ENCODE measurements at regions not wholly inside any gene's neighbourhood (a gene's known extent, or its start where the extent isn't known, plus 50 kb on each side); places are given as distances from the start of the nearest gene placed in this dataset.

GRCh38 chr2:173851141-173851641 lies 114.0 kb downstream of the SP3 start:
- H3K4me1 ChIP-seq (ENCODE audit: insufficient read depth, low read length), result no peaks in the 10 kb centered on the region
- H4K20me1 ChIP-seq (ENCODE audit: insufficient read depth, low read length), result no peaks in the 10 kb centered on the region
- H3K4me3 ChIP-seq (ENCODE audit: low read depth in 1 of 2, low read length in 2 of 2), result no peak overlapping the region
- ATAC-seq (ENCODE audit: insufficient read depth, low read depth), result no peak
- H3K79me2 ChIP-seq (ENCODE audit: insufficient read depth, low read length), result no peaks in the 10 kb centered on the region
- TF ChIP-seq, protein P1, sequence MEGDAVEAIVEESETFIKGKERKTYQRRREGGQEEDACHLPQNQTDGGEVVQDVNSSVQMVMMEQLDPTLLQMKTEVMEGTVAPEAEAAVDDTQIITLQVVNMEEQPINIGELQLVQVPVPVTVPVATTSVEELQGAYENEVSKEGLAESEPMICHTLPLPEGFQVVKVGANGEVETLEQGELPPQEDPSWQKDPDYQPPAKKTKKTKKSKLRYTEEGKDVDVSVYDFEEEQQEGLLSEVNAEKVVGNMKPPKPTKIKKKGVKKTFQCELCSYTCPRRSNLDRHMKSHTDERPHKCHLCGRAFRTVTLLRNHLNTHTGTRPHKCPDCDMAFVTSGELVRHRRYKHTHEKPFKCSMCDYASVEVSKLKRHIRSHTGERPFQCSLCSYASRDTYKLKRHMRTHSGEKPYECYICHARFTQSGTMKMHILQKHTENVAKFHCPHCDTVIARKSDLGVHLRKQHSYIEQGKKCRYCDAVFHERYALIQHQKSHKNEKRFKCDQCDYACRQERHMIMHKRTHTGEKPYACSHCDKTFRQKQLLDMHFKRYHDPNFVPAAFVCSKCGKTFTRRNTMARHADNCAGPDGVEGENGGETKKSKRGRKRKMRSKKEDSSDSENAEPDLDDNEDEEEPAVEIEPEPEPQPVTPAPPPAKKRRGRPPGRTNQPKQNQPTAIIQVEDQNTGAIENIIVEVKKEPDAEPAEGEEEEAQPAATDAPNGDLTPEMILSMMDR (IDR thresholded peaks at IDR 0.05; ENCODE audit: borderline replicate concordance, extremely low read depth, low read length, poor library complexity, severe bottlenecking), result no peak
- TF ChIP-seq EZH2 (IDR thresholded peaks at IDR 0.05; ENCODE audit: borderline replicate concordance, low read depth, low read length, severe bottlenecking), result no peak
- no peak overlapping the region for H3K27ac ChIP-seq (ENCODE audit: low read length)
- H2AFZ ChIP-seq (ENCODE audit: low read depth, low read length), result no peak overlapping the region
- H3K9me3 ChIP-seq (ENCODE audit: insufficient read depth, low read length, severe bottlenecking), result no peaks in the 10 kb centered on the region
- no peak overlapping the region for H3K4me2 ChIP-seq (ENCODE audit: insufficient read depth, low read length)
- H3K27me3 ChIP-seq (ENCODE audit: insufficient read depth, low read length, poor library complexity), result no peaks in the 10 kb centered on the region
- H3K9ac ChIP-seq (ENCODE audit: low read depth, low read length), result no peak overlapping the region
- DNase-seq, result no peak
- H3K36me3 ChIP-seq (ENCODE audit: insufficient read depth, low read length), result no peaks in the 10 kb centered on the region

DNA sequence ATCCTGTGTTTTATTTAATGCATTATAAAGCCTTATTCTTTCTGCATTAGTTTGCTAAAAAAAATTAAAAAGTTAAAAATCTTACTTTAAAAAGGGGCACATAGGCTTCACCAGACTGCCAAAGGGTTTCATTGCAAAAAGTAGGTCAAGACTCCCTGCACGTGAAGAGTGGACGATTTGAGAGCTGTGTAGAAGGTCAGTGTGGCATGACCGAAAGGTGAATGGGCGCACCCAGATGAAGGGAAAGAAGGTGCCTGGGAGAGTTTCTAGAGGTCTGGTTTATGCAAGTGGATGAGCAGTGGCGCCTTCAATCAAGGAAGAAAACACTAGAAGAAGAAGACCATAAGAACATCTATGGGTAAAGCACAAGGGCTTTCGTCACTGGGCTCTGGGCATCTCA lies 111.0 kb downstream of the SP3 start:
- DNase-seq, result no peak
- Histone ChIP-seq H3K79me2 (ENCODE audit: insufficient read depth, low read length) (no peaks in the 10 kb centered on the region), H3K4me3 (ENCODE audit: low read depth in 1 of 2, low read length in 2 of 2) (no peak overlapping the region), H3K27me3 (ENCODE audit: insufficient read depth, low read length, poor library complexity) (no peaks in the 10 kb centered on the region), H2AFZ (ENCODE audit: low read depth, low read length) (no peak overlapping the region), H3K9me3 (ENCODE audit: insufficient read depth, low read length, severe bottlenecking) (no peaks in the 10 kb centered on the region), H3K36me3 (ENCODE audit: insufficient read depth, low read length) (no peaks in the 10 kb centered on the region), H3K4me1 (ENCODE audit: insufficient read depth, low read length) (no peaks in the 10 kb centered on the region), H3K4me2 (ENCODE audit: insufficient read depth, low read length) (no peak overlapping the region), H3K9ac (ENCODE audit: low read depth, low read length) (no peak overlapping the region), H3K27ac (ENCODE audit: low read length) (no peak overlapping the region), H4K20me1 (ENCODE audit: insufficient read depth, low read length) (no peaks in the 10 kb centered on the region)
- TF ChIP-seq, protein P1 (IDR thresholded peaks at IDR 0.05; ENCODE audit: borderline replicate concordance, extremely low read depth, low read length, poor library complexity, severe bottlenecking), result no peak
- TF ChIP-seq EZH2 (IDR thresholded peaks at IDR 0.05; ENCODE audit: borderline replicate concordance, low read depth, low read length, severe bottlenecking), result no peak
- ATAC-seq (ENCODE audit: insufficient read depth, low read depth), result no peak

DNA sequence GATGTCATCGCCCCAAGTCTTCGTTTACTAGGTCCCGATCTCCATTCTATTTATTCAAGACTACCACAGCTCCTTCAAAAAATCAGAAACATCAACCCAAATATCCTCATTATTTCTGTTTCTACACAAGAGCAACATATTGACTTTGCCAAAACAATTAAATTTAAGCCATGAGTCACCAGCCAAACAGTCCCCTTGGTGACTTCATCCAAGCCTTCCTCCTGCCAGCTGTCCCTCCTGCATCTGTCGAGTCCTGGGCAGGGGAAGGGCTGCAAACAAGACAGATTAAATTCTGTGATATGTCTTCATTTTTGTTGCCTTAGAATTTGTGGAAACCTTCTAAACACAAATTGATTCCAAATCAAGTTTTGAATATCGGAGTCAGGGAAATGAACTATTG lies 110.3 kb downstream of the SP3 start:
- Histone ChIP-seq H3K4me3 (ENCODE audit: low read depth in 1 of 2, low read length in 2 of 2) (no peak overlapping the region), H3K79me2 (ENCODE audit: insufficient read depth, low read length) (no peaks in the 10 kb centered on the region), H3K4me1 (ENCODE audit: insufficient read depth, low read length) (no peaks in the 10 kb centered on the region), H3K36me3 (ENCODE audit: insufficient read depth, low read length) (no peaks in the 10 kb centered on the region), H3K9ac (ENCODE audit: low read depth, low read length) (no peak overlapping the region), H3K4me2 (ENCODE audit: insufficient read depth, low read length) (no peak overlapping the region), H4K20me1 (ENCODE audit: insufficient read depth, low read length) (no peaks in the 10 kb centered on the region), H2AFZ (ENCODE audit: low read depth, low read length) (no peak overlapping the region), H3K27me3 (ENCODE audit: insufficient read depth, low read length, poor library complexity) (no peaks in the 10 kb centered on the region), H3K27ac (ENCODE audit: low read length) (no peak overlapping the region), H3K9me3 (ENCODE audit: insufficient read depth, low read length, severe bottlenecking) (no peaks in the 10 kb centered on the region)
- no peak for DNase-seq
- TF ChIP-seq EZH2 (IDR thresholded peaks at IDR 0.05; ENCODE audit: borderline replicate concordance, low read depth, low read length, severe bottlenecking), result no peak
- TF ChIP-seq, protein P1 (IDR thresholded peaks at IDR 0.05; ENCODE audit: borderline replicate concordance, extremely low read depth, low read length, poor library complexity, severe bottlenecking), result no peak
- no peak for ATAC-seq (ENCODE audit: insufficient read depth, low read depth)

DNA sequence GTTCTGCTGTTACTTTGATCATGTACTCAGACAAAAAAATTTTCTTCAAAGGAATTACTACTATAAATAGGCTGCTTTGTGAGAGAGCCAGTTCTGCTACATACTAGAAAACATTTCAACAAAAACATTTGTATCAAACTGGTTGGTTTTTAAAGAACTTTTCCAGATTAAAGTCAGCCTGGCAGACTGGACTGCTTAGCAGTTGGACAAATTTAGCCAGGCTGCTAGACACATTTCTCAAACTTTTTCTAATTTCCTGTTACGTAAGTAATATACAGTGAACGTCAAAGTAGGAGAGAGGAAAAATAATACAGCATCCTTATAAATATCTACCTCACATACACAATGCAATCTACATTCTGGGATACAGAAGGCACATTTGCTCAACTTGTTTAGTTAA lies 109.5 kb downstream of the SP3 start:
- TF ChIP-seq, protein P1 (IDR thresholded peaks at IDR 0.05; ENCODE audit: borderline replicate concordance, extremely low read depth, low read length, poor library complexity, severe bottlenecking), result no peak
- TF ChIP-seq EZH2 (IDR thresholded peaks at IDR 0.05; ENCODE audit: borderline replicate concordance, low read depth, low read length, severe bottlenecking), result no peak
- ATAC-seq (ENCODE audit: insufficient read depth, low read depth) (no peak), DNase-seq (no peak)
- H3K36me3 ChIP-seq (ENCODE audit: insufficient read depth, low read length), result no peaks in the 10 kb centered on the region
- H3K27me3 ChIP-seq (ENCODE audit: insufficient read depth, low read length, poor library complexity), result no peaks in the 10 kb centered on the region
- no peak overlapping the region for H2AFZ ChIP-seq (ENCODE audit: low read depth, low read length)
- H3K9ac ChIP-seq (ENCODE audit: low read depth, low read length), result no peak overlapping the region
- H3K9me3 ChIP-seq (ENCODE audit: insufficient read depth, low read length, severe bottlenecking), result no peaks in the 10 kb centered on the region
- H3K27ac ChIP-seq (ENCODE audit: low read length), result no peak overlapping the region
- H3K4me2 ChIP-seq (ENCODE audit: insufficient read depth, low read length), result no peak overlapping the region
- H4K20me1 ChIP-seq (ENCODE audit: insufficient read depth, low read length), result no peaks in the 10 kb centered on the region
- no peak overlapping the region for H3K4me3 ChIP-seq (ENCODE audit: low read depth in 1 of 2, low read length in 2 of 2)
- H3K79me2 ChIP-seq (ENCODE audit: insufficient read depth, low read length), result no peaks in the 10 kb centered on the region
- no peaks in the 10 kb centered on the region for H3K4me1 ChIP-seq (ENCODE audit: insufficient read depth, low read length)

Measured in DND-41 (cell line).